HG03469 (cell line): ENCODE measurements at regions not wholly inside any gene's neighbourhood (a gene's known extent, or its start where the extent isn't known, plus 50 kb on each side); places are given as distances from the start of the nearest gene placed in this dataset.
"Not testable (repeated sequence)": the region's sequence is repeated elsewhere in the genome, so short reads cannot be mapped to it uniquely, and the experiment has no call there.

Experiments
- ATAC-seq: cut with Tn5 transposase; IDR thresholded peaks from one replicate; pipeline ENCODE4 v1.9.1; 2021; ENCODE audit warnings: mild to moderate bottlenecking, moderate library complexity, moderate number of reproducible peaks; ENCODE audit not compliant: unreplicated experiment

DNA sequence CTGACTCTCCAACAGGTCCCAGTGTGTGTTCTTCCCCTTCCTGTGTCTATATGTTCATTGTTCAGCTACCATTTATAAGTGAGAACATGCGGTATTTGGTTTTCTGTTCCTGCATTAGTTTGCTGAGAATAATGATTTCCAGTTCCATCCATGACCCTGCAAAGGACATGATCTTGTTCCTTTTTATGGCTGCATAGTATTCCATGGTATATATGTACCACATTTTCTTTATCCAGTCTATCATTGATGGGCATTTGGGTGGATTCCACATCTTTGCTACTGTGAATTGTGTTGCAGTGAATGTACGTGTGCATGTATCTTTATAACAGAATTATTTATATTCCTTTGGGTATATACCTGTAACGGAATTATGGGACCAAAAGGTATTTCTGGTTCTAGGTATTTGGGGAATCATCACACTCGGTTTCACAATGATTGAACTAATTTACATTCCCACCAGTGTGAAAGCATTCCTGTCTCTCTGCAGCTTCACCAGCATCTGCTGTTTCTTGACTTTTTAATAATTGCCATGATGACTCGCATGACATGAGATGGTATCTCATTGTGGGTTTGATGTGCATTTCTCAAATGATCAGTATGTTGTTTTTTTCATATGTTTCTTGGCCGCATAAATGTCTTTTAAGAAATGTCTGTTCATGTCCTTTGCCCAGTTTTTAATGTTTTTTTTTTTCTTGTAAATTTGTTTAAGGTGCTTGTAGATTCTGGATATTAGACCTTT is 60.2 kb downstream of the LSMEM1 start:
- no peak for ATAC-seq

DNA sequence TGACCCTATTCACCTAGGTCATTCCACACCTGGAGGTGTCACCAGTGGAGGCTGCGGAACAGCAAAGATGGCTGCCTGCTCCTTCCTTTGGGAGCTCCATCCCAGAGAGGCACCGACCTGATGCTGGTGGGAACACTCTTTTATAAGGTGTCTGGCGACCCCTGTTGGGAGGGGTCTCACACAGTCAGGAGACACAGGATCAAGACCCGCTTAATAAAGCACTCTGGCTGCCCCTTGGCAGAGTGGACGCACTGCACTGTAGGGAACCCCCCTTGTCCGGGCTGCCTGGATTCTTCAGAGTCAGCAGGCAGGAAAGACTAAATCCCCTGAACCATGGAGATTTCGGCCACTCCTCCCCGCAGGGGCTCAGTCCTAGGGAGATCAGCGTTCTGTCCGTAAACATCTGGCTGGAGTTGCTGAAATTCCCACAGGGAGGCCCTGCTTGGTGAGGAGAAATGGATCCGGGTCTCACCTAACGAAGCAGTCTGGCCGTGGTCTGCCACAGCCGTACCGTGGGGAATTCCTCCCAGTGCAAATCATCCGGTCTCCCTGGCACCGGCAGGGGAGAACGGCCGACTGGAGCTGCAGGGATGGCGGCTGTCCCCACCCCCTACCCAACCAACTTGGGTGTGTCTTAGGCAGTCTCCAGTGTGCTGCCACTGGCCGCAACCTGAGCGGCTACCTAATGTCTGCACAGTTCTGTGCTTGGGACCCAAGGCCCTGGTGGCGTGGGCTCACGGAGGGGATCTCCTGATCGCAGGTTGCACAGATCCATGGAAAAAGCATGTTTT is 66.1 kb downstream of the LSMEM1 start:
- ATAC-seq: no peak

DNA sequence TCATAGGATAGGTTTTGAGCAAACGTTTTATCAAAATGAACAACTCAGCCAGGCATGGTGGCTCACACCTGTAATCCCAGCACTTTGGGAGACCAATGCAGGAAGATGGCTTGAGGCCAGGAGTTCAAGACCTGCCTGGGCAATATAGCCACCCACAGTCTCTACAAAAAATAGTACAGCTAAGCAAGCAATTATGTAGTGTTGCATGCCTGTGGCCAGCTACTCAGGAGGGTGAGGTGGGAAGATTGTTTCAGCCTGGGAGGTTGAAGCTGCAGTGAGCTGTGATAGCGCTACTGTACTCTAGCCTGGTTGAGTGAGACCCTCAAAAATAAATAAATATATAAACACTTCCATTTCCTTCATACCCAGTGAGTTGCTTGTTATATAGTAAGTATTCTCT is 67.1 kb downstream of the LSMEM1 start:
- no peak for ATAC-seq

DNA sequence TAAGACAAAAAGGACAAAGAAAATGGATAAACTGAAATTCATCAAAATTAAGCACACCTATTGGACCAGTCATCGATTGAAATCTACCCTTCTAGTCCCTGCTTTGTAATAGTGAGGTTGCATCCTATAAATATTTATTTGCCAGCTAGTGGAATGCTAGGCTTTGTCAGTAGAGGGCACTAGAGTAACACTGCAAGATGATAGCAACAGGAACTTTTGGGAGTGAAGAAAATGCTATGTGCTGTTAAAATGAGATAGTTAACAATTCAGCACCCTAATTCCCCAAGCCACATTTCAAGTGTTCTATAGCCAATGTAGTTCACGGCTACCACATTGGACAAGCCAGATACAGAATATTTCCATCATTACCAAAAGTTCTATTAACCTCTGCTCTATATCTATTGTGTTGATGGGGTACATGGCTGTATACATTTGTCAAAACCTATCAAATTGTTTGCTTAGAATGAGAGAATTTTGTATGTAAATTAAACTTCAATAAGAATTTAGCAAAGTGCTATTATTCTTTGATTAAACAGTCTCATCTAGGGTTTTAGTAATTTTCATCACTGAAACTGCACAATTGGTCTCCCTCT is 69.8 kb downstream of the LSMEM1 start:
- ATAC-seq: peak; percentile 96

DNA sequence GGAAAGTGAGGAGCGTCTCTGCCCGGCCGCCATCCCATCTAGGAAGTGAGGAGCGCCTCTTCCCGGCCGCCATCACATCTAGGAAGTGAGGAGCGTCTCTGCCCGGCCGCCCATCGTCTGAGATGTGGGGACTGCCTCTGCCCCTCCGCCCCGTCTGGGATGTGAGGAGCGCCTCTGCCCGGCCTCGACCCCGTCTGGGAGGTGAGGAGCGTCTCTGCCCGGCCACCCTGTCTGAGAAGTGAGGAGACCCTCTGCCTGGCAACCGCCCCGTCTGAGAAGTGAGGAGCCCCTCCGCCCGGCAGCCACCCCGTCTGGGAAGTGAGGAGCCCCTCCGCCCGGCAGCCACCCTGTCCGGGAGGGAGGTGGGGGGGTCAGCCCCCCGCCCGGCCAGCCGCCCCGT is 70.7 kb downstream of the LSMEM1 start:
- ATAC-seq: not testable (repeated sequence)

DNA sequence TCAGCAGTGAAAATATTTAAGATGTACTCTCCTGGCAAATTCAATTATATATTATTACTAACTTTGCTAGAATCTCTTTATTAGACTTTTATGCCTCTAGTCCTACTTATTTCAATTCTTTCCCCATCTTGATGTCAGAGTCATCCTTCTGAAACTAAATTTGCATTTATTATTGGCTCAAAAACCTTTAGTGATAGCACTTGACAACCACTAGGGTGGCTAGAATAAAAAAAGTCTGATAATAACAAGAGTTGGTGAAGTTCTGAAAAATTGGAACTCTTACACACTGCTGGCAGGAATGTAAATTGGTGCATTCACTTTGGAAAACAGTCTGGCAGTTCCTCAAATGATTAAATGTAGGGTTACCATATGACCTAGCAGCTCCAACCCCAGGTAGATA is 73.8 kb downstream of the LSMEM1 start:
- ATAC-seq: no peak

DNA sequence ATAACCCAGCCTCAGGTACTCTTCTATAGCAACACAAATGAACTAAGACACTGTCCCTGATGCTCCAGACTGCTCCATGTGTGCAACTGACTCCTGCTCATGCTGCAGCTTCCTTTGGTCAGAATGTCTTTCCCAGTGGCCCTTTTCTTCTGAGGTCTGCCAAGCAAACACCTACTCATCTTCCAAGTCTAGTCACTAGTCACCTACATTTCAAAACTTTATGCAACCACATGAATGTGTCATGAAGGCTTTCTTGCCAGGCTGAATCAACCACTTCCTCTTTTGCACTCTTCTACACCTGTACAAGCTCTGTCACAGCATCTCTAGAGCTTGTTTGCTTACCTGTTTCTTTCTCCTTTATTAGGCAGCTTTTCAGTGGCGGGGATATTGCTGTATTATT is 75.8 kb downstream of the LSMEM1 start:
- ATAC-seq: peak; percentile 99

DNA sequence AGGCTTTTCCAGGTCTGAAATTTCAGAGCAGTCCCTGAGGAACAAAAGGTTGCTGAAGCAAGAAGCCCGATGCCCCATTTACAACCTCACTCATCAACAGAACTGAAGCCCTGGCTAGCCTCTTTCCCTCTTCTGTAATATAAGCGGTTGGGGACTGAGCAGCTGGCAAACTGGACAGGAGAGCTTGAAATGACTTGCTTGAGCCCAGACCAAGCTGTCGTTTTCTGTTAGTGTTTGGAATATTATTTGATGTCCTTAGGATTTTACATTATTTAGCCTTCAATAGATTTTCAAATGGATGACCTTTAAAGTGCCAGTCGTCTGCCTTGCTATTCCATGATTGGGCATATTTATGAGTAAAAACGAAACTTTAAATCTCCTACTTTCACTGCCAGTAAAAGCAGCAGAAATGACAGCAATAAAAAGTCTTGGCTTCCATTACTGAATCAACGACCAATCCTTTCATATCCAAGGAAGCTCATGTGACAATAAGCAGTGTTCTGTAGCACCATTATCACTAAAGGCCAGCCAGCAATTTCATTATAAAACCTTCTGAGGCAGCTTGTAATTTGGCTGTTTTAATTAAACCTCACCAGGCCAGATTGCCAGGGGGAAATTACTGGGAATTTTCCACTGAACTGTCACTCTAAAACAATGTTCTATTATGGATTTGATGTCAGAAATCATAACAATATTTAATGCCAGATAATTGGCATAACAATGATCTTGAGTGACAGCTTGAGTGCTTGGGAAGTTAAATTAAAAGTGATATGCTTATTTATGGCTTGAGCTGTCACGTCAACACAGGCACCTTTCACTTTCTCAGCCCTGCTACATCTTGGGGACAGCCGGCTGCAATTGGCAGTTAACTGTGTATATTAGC is 85.9 kb downstream of the LSMEM1 start:
- no peak for ATAC-seq

DNA sequence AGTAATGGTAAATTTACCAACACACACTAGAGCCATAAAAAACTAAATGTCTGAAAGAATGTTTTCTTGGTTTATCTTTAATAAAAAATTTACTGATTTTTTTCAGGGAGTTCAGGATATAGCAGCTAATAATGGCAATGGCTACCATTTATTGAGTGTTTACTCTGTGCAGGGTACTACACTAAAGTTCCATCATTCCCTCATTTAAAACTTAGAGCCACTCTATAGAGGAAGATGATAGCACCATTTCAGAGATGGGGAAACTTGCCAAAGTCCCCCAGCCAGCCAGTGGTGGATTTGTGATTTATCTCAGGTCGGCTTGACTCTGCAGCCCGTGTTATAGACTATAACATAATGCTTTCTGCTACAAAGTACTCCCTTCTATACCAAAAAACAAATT is 86.6 kb downstream of the LSMEM1 start:
- ATAC-seq: no peak

DNA sequence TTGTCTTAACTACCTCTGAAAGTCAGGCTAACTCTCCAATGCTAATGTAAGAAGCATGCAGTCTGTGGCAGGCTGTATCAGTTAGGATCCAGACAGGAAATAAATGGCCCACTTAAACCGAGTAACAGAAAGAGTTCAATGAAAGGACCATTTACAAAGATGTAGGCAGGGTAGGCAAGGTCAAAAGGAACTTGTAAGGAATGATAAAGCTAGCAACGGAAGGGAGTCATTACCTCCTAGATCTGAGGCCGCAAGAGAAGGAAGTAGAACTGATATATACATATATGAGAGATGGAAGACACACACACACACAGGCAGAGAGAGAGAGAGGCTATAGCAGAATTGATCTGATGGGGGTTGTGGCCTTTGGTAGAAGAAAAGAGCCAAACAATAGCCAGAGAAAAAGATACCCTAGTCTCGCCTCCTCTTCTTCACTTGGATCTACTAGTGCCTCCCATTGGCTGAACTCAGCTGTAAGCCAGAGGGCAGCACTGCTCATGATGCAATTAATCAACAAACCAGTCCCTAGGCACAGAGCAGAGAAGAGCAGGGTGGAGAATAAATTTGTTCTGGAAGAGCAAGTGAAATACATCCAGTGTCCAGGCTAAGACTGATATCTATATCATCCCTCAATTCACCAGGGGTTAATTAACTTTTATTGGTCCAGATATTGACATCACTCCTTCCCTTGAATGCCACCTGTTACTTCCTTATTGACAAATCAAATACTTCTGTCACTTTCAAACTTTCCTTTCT is 91.2 kb downstream of the LSMEM1 start:
- ATAC-seq: no peak

DNA sequence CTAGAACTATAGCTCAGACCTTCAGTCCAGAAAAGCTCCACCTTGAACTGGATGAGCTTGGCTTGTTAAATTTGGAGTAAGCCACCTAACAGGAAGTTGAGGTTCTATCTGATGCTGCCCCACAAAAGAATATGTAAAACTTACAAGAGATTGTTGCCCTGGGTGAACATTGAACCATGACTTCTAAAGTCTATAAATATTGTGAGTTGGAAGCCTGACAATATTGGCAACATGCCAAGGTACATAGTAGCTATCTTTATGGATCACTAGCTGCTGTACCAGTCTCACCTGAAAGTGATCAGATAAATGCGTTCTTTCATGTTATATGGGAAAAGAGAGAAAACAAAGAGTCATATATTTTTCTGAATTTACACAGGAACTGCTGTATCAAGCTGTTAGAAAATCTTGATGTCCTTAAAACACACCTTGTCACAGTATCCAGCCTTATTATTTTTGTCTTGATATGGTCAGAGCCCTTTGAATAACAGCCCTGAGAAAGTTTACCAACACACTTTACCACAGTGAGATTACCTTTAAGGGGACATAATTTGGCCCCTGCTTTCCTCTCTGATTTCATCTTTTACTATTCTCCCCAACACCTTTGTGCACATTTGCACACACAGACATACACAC is 92.0 kb downstream of the LSMEM1 start:
- ATAC-seq: no peak

DNA sequence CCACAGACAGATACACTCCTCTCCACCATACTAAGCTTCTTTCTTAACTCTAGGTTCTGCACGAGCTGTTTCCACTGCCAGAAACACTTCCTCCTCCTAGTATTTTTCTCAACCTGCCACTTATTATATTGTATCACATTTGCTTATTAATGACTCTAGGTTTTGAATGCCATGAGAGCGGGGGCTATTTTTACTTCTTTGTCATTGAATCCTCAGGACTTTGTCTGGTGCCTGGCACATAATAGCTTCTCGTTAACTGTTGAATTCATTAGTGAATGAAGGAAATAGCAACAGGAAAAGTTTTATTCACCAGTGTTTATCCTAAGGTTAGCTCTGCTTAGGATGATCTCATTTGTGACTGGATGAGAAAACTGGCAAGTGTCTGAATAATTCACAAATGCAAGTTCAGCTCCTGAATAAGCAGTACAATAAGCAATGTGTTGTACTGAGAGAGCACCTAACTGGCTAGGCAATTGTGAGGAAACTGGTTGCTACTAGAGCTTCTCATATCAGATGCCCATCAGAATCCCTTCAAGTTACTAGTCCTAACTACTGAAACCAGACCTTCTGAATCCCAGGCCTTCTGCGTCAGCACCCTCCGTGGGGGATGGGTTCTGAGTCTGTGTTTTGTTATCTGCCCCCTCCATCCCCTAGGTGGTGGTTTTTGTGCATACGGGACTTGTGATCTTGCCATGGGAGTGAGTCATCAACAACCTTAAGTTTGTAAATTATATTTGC is 92.7 kb downstream of the LSMEM1 start:
- ATAC-seq: no peak

DNA sequence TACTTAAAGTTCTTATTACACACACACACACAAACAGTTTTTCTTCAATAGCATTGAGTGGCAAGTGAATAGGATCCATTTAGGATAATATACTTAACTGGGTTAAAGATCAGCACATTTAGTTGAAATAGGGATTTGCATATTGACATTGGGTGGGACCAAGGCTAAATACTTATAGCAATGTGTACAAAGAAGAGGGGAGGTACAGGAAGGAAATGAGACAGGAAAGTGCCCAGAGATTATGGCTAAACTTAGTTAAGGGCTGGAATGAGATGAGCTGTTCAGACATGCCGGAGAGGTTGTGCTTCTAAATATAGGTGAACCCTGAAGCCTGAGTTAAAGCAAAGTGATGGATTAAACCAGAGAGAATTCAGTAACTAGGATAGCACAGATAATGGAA is 95.1 kb downstream of the LSMEM1 start:
- no peak for ATAC-seq

DNA sequence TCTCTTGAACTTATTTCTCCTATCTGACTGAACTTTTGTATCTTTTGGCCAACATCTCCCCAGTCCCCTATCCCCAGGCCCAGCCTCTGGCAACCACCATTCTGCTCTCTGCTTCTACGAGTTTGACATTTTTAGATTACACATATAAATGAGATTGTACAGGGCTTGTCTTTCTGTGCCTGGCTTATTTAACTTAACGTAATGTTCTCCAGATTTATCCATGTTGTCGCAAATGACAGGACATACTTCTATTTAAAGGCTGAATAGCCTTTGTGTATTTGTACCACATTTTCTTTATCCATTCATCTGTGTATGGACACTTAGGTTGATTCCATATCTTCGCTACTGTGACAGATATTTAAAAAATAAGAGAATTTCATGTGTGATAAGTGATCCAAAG is 98.6 kb downstream of the LSMEM1 start:
- ATAC-seq: no peak

DNA sequence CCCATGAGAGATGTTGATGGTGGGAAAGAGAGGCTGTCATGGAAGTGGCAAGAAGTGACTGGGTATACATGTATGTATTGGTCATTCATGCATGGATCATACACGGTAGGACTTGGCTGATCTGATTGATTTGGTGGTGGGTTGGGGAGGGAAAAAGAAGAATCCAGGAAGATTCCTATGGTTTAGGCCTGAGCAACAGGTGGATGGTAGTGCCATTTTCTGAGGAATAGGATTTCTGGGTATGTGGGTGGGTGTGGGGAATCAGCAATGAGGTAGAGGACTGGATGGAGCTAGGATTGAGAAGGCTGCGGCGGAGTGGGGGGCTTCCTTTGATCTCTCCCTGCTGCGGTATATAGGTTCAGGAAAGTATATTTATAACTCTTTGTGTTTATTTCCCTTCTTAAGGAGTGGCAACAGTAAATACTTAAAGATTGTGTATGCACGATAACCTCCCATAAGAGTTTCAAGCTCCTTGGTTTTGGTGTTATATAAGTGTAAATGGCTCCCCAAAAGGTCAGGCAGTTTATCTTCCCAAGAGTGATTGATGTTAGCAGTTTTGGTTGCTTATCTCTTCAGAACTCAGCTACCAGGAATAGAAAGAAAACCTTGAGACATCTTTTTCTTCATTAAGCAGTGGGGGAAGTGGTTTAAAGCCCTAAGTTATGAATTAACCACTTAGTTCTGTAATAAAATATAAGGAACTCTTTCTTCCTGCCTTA is 100.1 kb downstream of the LSMEM1 start:
- ATAC-seq: no peak

DNA sequence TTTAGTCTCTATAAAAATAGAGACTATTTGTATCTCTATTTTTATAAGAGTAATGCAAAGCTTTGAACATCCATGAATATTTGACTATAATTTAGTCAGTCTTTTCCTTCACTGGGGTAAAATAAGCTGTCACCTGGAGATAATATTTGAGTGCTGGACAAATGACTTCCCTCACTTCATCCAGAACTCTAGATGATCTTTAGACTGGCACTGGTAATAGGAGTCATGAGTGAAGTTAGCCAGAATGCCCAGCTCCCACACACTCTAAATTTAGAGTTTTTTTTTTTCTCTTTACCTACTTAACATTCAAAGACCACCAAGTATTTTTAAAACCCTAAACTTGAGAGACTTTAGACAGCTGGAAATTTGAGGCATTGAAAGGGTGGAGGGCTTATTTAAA is 100.7 kb downstream of the LSMEM1 start:
- ATAC-seq: no peak

DNA sequence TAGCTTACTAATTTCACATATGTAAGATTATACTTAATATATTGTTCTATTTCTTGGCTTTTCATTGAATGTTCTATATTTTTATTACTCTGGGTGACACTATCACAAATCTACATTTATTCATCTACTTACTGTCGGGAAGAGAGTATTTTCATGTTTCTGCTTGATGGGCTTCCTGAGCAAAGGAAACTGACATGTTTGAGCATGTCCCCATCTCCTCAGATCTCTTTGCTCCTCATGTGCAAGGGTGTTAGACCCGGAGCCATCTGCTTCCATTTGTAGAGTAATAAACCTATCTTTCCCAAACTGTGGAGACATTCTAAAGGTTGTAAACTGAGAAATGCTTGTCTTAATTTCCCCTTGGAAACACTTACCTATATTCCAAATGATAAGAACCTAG is 103.5 kb downstream of the LSMEM1 start:
- no peak for ATAC-seq

DNA sequence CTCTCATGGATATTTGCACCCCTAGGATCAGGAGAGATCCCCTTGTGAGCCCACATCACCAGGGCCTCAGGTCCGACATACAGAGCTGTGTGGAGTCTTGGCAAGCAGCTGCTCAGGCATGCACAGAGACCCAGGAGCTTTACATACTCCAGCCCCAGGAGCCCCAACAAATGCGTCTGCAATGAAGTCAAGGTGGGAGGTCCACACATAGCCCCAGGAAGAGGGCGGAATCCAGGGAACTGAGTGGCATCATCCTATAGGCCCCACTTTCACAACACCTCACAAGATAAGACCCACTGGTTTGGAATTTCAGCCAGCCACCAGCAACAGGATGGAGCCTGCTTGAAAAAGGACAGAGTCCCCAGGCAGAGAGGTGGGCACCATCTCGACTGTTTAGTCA is 106.7 kb downstream of the LSMEM1 start:
- no peak for ATAC-seq
